GM19035 (cell line): ENCODE measurements at regions not wholly inside any gene's neighbourhood (a gene's known extent, or its start where the extent isn't known, plus 50 kb on each side); places are given as distances from the start of the nearest gene placed in this dataset.

Experiments
- ATAC-seq: cut with Tn5 transposase; IDR thresholded peaks from one replicate; pipeline ENCODE4 v1.9.1; 2021; ENCODE audit not compliant: unreplicated experiment

DNA sequence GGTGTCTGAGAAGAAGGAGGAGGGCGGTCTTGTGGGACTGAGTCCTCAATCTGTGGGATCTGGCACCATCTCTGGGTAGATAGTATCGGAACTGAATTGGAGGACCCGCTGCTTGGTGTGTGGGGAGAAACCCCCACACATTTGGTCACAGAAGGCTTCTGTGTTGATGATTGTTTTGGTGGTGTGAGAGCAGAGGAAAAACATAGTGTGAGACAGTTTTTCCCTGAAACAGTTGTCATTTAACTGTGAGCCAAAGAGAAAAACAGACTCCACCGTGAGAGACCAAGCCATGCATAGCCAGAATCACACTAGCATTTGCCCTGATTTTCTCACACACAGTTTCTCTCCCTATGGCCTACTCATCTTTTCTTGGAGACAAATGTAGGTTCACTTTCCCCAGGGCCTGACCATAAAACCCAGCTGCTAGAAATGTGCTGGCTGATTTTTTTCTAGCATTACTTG, 91.4 kb upstream of the FLRT2 start:
- no peak for ATAC-seq

DNA sequence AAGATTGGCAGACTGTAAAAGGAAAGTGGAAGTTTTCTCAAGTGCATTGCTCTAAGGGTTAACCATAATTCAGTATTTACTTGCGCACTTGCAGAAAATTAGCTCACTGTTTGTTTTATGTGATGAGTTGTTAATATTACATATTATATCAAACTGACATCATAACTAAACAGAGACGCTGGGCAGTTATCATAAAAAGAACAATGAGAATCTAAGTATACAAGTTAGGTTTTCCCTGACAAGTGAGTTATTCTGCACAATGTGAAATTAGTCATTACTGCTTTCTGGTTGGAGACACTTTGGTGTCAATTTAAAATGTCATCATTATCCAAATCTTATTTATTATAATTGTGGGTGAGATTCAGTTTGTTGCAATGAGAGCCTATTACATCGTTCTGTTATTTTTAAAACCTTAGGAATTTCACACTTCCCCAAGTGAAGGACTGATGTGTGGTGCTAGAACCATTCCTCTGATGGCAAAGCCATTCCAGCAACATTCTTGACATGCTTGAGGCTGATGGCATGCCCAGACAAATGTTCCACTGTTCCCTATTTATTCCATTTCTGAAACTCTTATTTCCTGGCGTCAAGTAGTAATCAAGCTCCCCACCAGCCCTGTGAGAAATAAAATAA, 90.1 kb upstream of the FLRT2 start:
- no peak for ATAC-seq

DNA sequence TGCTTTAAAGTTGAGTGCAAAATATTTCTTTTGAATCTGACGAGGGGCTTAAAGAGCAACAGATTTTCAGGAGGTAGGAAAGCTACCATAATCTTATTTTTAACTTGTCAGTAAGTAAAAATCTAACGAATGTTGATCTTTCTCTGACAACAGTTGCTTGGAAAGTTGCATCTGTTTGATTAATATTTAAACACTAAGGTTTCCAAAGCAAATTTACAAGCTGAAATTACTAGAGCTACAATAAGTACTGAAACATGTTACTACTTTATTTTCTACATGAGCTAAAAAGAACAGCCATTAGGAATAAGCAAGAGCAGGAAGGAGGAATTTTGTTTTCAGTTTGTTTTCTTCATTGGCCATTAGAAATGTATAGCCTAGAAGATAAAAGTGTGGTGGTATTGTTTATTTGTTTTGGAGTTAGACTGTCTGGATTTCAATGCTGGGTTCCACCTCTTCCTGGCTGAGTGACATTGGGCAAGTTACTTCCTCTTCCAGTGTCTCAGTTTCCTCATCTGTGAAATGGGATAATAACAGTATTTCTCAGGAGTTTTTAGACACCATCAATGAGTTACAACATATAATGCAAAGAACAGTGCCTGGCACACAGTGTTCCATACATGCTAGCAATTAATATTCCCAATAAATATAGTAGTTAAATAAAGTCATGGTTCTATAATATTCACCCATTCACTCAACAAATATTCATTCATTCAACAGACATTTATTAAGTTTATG, 87.9 kb upstream of the FLRT2 start:
- ATAC-seq: no peak

DNA sequence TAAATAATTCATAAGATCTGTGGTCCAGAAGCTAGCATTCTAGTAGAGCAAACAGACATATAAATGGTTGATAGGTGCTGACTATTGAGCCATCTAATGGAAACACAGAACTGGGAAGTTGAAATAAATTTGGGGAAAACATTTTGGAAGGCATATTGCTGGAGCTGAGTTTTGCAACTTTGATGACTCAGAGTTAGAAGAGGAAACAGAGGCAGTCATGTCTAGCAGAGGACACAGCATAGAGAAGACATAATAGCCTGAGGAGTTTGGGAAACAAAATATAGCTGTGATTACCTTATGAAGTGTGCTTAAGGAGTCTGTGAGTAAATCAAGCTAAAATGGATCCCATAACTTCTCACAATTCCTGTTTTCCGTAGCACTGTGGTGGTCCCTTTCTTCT, 86.9 kb upstream of the FLRT2 start:
- ATAC-seq: no peak

DNA sequence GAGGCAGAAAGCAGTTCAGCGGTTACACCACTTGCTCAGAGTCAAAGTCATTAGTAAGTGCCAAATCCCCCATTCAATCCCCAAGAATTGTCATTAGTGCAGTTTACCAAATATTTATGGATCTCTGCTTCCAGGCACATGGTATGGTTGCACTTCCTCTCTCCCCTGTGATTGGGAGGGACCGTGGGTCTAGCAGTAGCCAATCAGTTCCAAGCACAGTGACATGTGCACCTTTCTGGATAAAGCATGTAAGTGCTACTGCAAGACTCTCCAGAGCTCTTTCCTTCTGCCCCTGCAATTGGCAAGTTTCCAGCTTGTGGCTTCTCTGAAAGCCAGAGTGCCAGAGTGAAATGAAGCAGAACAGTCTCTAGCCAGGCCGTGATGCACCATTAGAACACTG, 85.3 kb upstream of the FLRT2 start:
- no peak for ATAC-seq

DNA sequence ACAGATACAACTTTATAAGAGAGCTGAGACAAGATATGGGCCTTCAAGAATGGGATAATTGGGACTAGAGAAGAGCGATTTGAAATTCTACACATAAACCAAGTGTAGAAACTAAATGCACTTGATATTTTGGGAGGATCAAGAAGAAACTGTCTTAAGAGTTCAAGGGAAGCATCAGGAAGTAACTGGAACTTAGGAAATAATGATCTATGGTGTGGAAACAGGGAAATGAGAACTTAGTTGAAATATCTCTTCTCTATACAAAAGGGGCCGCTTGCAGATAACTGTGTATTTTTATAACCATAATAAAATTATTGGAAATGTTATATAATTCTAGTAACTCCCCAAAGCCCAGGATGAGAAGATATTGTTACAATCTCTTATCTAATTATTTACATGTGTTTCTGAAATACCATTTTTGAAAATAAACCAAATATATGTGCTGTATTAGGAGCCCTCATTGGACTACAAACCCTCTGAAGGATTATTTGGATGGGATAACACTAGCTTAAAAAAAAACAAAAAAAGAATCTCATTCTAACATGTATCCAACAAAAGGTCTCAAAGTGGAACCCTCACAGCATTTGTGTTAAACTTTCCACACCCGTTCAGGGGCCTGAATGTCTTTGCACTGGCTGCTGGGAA, 84.7 kb upstream of the FLRT2 start:
- no peak for ATAC-seq

- no peak for ATAC-seq
Measured at GRCh38 chr14:85447883-85448282, 82.1 kb upstream of the FLRT2 start.

GRCh38 chr14:85451421-85451820, 78.5 kb upstream of the FLRT2 start:
- no peak for ATAC-seq

- no peak for ATAC-seq
Measured at GRCh38 chr14:85453401-85454225, 76.3 kb upstream of the FLRT2 start.

- no peak for ATAC-seq
Measured at GRCh38 chr14:85454226-85454813, 75.6 kb upstream of the FLRT2 start.

DNA sequence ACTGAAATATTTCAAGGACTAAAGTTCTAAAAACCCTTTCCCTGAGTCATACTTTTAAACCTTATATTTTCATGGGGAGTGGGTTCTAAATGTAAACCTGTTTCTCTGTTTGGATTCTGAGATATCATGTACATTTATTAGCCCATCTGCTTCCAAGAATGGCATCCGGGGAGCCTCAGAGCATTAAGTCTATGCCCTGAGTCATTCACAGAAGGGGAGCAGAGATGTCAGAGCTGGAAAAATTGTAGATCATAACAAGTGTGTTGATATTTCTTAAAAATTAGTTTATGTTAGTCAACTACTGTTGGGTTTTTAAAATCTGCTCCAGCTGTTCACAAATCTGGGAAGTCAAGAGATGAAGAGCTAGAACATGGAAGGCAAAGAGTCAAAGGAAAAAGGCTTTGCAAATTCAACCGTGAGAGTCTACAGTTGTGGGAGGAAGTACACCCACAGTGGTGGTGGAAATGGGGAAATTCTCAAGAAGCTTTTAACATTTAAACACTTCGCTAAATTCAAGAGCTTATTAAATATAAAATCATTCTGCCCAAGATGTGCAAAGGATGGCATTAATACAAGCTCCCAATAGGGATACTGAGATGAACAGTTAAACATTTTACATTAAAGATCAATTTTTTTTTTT, 70.5 kb upstream of the FLRT2 start:
- ATAC-seq: no peak

DNA sequence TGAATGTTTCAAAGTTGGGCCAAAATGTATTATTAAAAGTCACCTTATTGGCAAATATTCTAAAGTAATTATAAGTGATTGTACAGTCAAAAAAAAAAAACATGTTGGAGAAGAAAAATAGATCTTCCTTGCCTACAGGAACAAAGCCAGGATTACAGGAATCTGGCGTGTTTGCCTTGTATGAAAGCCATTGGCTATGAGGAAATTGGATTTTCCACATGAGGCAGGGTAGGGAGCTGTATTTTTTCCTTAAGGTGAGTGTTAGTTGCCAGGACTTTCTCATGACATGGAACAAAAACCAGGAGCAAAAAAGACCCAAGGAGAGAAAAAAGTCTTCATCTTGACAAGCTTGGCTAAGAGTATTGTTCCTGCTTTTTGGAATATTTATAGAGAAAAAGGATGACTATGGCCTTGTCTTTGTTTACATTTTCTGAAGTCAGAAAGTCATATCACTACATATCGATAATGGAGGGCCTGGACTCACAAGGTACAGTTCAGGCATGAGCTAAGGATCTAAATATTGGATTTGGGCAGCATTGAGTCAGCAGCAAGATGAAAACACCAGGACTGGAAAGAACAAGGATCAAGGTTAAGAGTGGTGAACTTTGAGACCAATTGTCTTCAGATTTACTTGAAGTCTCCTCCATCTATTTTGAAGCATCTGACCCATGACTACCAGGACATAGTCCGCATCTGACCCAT, 68.4 kb upstream of the FLRT2 start:
- ATAC-seq: no peak

- no peak for ATAC-seq
Measured at GRCh38 chr14:85463512-85463911, 66.4 kb upstream of the FLRT2 start.

DNA sequence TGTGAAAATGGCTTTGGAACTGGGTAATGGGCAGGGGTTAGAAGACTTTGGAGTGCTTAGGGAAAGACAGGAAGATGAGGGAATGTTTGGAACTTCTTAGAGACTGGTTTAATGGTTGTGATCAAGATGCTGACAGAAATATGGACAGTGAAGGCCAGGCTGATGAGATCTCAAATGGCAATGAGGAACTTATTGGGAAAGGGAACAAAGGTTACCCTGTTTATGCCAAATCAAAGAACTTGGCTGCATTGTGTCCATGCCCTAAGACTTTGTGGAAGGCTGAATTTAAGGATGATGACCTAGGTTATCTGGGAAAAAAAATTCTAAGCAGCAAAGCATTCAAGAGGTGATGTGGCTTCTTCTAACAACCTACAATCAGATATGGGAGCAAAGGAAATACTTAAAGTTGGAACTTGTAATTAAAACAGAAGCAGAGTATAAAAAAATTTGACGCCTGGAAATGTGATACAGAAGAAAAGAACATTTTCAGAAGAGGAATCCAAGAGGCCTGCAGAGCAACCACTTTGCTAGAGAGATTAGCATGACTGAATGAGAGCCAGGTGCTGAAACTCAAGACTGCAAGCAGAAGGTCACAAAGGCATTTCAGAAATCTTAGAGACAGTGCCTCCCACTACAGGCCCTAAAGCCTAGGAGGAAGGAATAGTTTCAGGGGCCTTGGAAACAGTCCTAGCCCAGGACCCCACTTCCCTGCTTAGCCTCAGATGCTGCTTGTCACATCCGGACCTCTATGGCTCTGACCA, 65.6 kb upstream of the FLRT2 start:
- no peak for ATAC-seq

- ATAC-seq: no peak
Measured at GRCh38 chr14:85466678-85467077, 63.3 kb upstream of the FLRT2 start.

DNA sequence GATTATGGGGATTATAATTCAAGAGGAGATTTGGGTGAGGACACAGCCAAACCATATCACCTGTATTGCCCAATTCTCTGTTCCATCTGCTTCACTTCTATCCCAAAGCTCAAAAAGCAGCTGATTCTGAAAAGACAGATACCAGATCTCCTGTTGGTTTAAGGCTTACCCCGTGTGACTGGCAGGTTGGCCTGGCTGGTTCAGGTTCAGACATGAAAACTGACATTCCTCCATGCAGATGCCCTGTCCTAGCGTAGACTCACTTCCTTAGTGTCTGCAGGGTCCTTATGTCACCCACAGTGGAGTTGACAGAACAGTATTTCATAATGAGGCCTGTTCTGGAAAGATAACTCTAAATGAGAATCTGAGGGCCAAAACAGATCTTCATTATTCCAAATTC, 61.1 kb upstream of the FLRT2 start:
- ATAC-seq: no peak

GRCh38 chr14:85471156-85471555, 58.8 kb upstream of the FLRT2 start:
- ATAC-seq: no peak

DNA sequence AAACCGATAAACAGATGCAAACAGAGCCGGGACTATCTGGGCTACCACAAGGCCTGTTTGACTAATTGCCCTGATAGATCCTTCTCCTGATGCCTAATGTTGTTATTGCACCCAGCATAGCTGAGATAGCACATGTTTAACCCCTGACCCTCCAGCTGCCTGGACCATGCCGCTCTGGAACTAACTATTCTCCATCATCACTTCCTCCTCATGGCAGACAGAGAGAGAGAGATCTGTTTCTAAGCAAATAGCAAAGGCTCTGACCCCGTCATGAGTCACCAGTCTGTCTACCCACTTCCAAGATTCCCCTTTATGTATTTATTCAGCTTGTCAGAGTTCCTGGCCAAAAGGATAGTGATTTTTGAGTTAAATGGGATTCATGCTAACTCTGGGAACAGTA, 58.2 kb upstream of the FLRT2 start:
- ATAC-seq: no peak

DNA sequence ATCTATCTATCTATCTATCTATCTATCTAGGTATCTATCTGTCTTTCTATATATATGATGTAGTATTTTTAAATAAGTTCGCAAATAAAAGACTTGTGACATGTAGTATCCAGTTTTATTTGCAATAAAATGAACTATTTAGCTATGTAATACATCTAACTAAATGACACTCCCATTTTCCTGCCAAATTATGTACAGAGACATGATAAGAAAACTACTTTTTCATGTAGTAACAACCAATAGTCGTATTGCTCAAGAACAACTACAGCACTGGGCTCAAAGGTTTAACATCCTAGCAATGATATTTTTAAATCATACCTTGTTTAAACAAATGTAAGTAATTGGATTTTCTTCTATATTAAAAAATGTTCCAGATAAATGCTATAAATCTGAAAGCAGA, 55.5 kb upstream of the FLRT2 start:
- no peak for ATAC-seq
